ENCODE measurements at regions not wholly inside any gene's neighbourhood (a gene's known extent, or its start where the extent isn't known, plus 50 kb on each side); places are given as distances from the start of the nearest gene placed in this dataset.

DNA sequence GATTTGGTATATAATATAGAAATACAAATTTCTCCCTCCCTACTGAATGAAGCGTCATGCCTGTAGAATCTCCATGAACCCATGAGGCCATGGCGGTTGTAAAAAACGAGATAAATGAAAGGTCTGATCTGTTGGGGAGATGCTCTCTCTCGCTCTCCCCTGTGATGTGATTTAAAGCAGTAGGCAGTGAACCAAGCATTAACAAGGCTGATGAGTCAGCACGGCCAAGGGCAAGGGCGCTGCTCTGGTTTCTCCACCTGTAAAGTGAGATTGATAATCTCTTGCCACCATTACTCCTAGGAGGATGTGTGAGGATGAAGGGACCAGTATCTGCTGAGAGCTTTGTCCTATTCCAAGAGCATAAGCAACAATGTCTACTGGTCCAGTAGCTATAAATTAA is 553.3 kb downstream of the CMPK2 start:
- POLR2A ChIA-PET: no interaction called here
- H3K4me1 Mint-ChIP-seq (ENCODE audit: insufficient read depth, unreplicated experiment): peaks cover 4% of the 10 kb centered on the region
- H3K27ac Mint-ChIP-seq (ENCODE audit: low read depth, unreplicated experiment): no peak overlapping the region
- H3K9me3 Mint-ChIP-seq (ENCODE audit: unreplicated experiment): no peaks in the 10 kb centered on the region
- peak; percentile 0 for DNase-seq (ENCODE audit: unreplicated experiment)
- CTCF ChIA-PET: no interaction called here
- H3K36me3 Mint-ChIP-seq (ENCODE audit: insufficient read depth, unreplicated experiment): no peaks in the 10 kb centered on the region
- intact Hi-C loops (cut with micrococcal nuclease): no loop called here
- BruUV-seq (replicated peaks): no TSS peak
- TF ChIP-seq, protein P1, sequence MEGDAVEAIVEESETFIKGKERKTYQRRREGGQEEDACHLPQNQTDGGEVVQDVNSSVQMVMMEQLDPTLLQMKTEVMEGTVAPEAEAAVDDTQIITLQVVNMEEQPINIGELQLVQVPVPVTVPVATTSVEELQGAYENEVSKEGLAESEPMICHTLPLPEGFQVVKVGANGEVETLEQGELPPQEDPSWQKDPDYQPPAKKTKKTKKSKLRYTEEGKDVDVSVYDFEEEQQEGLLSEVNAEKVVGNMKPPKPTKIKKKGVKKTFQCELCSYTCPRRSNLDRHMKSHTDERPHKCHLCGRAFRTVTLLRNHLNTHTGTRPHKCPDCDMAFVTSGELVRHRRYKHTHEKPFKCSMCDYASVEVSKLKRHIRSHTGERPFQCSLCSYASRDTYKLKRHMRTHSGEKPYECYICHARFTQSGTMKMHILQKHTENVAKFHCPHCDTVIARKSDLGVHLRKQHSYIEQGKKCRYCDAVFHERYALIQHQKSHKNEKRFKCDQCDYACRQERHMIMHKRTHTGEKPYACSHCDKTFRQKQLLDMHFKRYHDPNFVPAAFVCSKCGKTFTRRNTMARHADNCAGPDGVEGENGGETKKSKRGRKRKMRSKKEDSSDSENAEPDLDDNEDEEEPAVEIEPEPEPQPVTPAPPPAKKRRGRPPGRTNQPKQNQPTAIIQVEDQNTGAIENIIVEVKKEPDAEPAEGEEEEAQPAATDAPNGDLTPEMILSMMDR (IDR thresholded peaks at IDR 0.05; ENCODE audit: unreplicated experiment): no peak
- H3K4me3 Mint-ChIP-seq (ENCODE audit: unreplicated experiment): no peak overlapping the region
- H3K27me3 Mint-ChIP-seq (ENCODE audit: insufficient read depth, unreplicated experiment): no peaks in the 10 kb centered on the region

DNA sequence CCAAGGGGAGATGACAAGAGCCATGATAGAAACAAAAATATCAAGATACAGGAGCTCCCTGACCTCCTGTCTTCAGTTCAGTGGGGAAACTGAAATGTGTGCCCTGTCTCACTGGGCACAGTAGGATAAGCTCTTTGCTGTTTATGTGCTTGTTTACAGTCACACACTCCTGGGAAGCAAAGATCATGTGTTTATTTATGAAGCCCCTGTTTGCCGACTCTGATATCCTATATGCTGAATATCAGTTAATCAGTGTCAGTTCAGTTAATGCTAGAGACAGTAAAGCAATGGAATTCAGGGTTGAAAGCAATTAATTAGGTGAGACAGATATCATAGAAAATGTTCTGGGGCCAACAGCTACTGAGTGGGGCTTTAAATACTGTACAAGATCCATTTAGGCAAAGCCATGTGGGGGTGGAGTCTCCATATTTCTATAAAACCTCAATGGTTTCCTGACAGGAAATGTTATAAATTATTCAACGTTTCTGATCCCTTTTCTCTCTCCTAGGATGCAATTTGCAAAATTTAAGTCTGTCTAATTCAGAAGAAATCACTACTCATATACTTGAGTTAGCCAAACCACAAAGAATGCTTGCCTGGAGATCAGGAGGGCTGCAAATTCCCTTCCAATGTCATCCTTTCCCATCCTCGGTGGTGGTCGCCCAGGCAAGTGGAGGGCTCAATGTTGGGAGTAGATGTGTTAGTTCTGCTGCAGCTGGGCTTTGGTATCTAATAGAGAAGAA is 551.3 kb downstream of the CMPK2 start:
- no peaks in the 10 kb centered on the region for H3K36me3 Mint-ChIP-seq (ENCODE audit: insufficient read depth, unreplicated experiment)
- TF ChIP-seq, protein P1 (IDR thresholded peaks at IDR 0.05; ENCODE audit: unreplicated experiment): no peak
- H3K27me3 Mint-ChIP-seq (ENCODE audit: insufficient read depth, unreplicated experiment): no peaks in the 10 kb centered on the region
- peaks cover 4% of the 10 kb centered on the region for H3K4me1 Mint-ChIP-seq (ENCODE audit: insufficient read depth, unreplicated experiment)
- H3K9me3 Mint-ChIP-seq (ENCODE audit: unreplicated experiment): no peaks in the 10 kb centered on the region
- H3K4me3 Mint-ChIP-seq (ENCODE audit: unreplicated experiment): no peak overlapping the region
- intact Hi-C loops (cut with micrococcal nuclease): no loop called here
- no peak for DNase-seq (ENCODE audit: unreplicated experiment)
- POLR2A ChIA-PET: no interaction called here
- no TSS peak for BruUV-seq (replicated peaks)
- CTCF ChIA-PET: interaction anchor here (0.6 to 0.7 kb wide), 2 partner anchors 51 to 460 kb away, joined by 3 read pairs; no protein-coding TSS in a partner anchor
- H3K27ac Mint-ChIP-seq (ENCODE audit: low read depth, unreplicated experiment): no peak overlapping the region

DNA sequence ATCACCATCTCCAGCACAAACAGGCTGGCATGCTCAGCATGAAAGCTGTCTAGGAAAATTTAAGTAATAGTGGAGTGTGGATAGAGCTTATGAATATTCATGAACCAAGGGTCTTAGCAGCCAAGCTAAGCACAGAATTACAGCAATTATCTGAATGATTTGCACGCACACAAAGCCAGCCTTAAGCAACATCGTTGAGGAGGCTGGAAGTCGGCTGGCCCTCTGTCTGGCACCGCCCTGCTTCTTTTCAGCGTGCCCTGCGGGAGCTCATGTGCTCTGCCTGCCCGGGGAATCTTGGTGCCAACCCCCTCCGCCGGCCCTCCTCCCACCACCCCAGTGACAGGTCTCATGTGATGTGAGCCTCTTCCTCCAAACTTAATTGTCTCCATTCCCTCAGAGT is 540.1 kb downstream of the CMPK2 start:
- Mint-ChIP-seq H3K4me3 (ENCODE audit: unreplicated experiment) (no peak overlapping the region), H3K4me1 (ENCODE audit: insufficient read depth, unreplicated experiment) (no peaks in the 10 kb centered on the region), H3K36me3 (ENCODE audit: insufficient read depth, unreplicated experiment) (no peaks in the 10 kb centered on the region), H3K9me3 (ENCODE audit: unreplicated experiment) (peaks cover 12% of the 10 kb centered on the region), H3K27me3 (ENCODE audit: insufficient read depth, unreplicated experiment) (no peaks in the 10 kb centered on the region), H3K27ac (ENCODE audit: low read depth, unreplicated experiment) (no peak overlapping the region)
- no peak for DNase-seq (ENCODE audit: unreplicated experiment)
- intact Hi-C loops (cut with micrococcal nuclease): no loop called here
- CTCF ChIA-PET: no interaction called here
- POLR2A ChIA-PET: no interaction called here
- TF ChIP-seq, protein P1 (IDR thresholded peaks at IDR 0.05; ENCODE audit: unreplicated experiment): no peak
- no TSS peak for BruUV-seq (replicated peaks)

DNA sequence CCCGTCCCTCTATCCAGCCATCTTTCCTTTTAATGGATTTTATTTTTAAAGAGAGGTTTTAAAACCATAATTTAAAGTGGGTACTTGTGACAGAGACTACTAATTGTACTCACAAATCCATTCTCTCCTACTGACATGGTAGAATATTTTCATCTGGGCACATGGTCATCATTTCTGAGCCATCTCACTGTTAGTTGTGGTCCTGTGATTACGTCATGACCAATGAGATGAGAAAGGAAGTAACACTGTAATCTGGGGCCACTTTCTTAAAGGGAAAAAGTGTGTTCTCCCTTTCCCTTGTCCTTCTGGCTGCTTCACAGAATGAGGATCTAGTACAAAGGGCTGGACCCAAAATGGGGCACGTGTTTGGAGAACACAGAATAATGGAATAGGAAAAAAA is 538.7 kb downstream of the CMPK2 start:
- POLR2A ChIA-PET: no interaction called here
- CTCF ChIA-PET: no interaction called here
- H3K4me3 Mint-ChIP-seq (ENCODE audit: unreplicated experiment): no peak overlapping the region
- DNase-seq (ENCODE audit: unreplicated experiment): no peak
- no peaks in the 10 kb centered on the region for H3K36me3 Mint-ChIP-seq (ENCODE audit: insufficient read depth, unreplicated experiment)
- no peaks in the 10 kb centered on the region for H3K27me3 Mint-ChIP-seq (ENCODE audit: insufficient read depth, unreplicated experiment)
- H3K27ac Mint-ChIP-seq (ENCODE audit: low read depth, unreplicated experiment): no peak overlapping the region
- intact Hi-C loops (cut with micrococcal nuclease): no loop called here
- peaks cover 22% of the 10 kb centered on the region for H3K9me3 Mint-ChIP-seq (ENCODE audit: unreplicated experiment)
- TF ChIP-seq, protein P1 (IDR thresholded peaks at IDR 0.05; ENCODE audit: unreplicated experiment): no peak
- H3K4me1 Mint-ChIP-seq (ENCODE audit: insufficient read depth, unreplicated experiment): no peaks in the 10 kb centered on the region
- no TSS peak for BruUV-seq (replicated peaks)

Data from MCF 10A (cell line).